HepG2 (cell line): ENCODE measurements at regions not wholly inside any gene's neighbourhood (a gene's known extent, or its start where the extent isn't known, plus 50 kb on each side); places are given as distances from the start of the nearest gene placed in this dataset.
"Not testable (repeated sequence)": the region's sequence is repeated elsewhere in the genome, so short reads cannot be mapped to it uniquely, and the experiment has no call there.

Experiments
- GFI1 ChIP-seq: sonication (generic); formaldehyde crosslinking; IDR thresholded peaks from 2 replicates; pipeline ENCODE4 v1.5.0; 2020; ENCODE audit warnings: missing genetic modification reagents, mild to moderate bottlenecking, borderline replicate concordance
- SIX1 ChIP-seq: sonication (generic); formaldehyde crosslinking; IDR thresholded peaks from 2 replicates; pipeline ENCODE4 v1.4.0; 2020; ENCODE audit warnings: missing genetic modification reagents, borderline replicate concordance
- U2AF2 ChIP-seq: fragments of 200-400 bp; formaldehyde crosslinking; IDR thresholded peaks from 2 replicates; pipeline ENCODE4 v1.6.1; 2017; ENCODE audit warnings: low read depth, mild to moderate bottlenecking, low read length
- TF ChIP-seq, protein P1 (sequence below), 2 experiments: sonication (generic) in 1 of 2; formaldehyde crosslinking in 1 of 2; IDR thresholded peaks; 2 replicates each; pipeline versions ENCODE4 v1.4.0 to v1.6.1; 2018 to 2020; ENCODE audit warnings: missing genetic modification reagents in 2 of 2, borderline replicate concordance in 1 of 2, low read depth in 1 of 2, mild to moderate bottlenecking in 1 of 2, missing biosample characterization in 1 of 2

DNA sequence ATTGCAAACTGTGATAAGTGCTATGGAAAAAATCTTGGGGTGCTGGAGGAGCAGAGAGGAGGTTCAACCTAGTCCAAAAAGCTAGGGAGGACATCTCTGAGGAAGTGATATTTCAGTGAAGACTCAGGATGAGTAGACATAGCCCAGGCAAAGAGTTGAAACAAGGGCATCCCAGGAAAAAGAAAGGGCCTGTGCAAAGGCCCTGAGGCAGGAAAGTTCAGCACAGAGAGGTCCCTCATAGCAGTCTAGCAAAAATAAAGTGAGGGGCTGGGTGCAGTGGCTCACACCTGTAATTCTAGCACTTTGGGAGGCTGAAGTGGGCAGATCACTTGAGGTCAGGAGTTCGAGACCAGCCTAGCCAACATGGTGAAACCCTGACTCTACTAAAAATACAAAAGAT lies 53.0 kb upstream of the RASD2 start:
- TF ChIP-seq, protein P1, sequence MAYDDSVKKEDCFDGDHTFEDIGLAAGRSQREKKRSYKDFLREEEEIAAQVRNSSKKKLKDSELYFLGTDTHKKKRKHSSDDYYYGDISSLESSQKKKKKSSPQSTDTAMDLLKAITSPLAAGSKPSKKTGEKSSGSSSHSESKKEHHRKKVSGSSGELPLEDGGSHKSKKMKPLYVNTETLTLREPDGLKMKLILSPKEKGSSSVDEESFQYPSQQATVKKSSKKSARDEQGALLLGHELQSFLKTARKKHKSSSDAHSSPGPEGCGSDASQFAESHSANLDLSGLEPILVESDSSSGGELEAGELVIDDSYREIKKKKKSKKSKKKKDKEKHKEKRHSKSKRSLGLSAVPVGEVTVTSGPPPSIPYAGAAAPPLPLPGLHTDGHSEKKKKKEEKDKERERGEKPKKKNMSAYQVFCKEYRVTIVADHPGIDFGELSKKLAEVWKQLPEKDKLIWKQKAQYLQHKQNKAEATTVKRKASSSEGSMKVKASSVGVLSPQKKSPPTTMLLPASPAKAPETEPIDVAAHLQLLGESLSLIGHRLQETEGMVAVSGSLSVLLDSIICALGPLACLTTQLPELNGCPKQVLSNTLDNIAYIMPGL (CRISPR knock-in tag; IDR thresholded peaks at IDR 0.05; ENCODE audit: borderline replicate concordance in 1 of 2, low read depth in 1 of 2): not testable (repeated sequence)
- TF ChIP-seq GFI1 (CRISPR knock-in tag); SIX1 (CRISPR knock-in tag); U2AF2: not testable (repeated sequence)
